Stomach (tissue), 4 donors: ENCODE measurements at regions not wholly inside any gene's neighbourhood (a gene's known extent, or its start where the extent isn't known, plus 50 kb on each side); places are given as distances from the start of the nearest gene placed in this dataset.

Experiments
- CTCF ChIP-seq, 7 experiments: fragments of 450-650 bp in 4 of 7; fragments of 200-600 bp in 3 of 7; sonication (generic) in 3 of 7; IDR thresholded peaks; one replicate each; pipeline ENCODE4 v1.5.1; 2016 to 2019; ENCODE audit warnings: antibody characterized with exemption in 7 of 7, control low read depth in 2 of 7, mild to moderate bottlenecking in 1 of 7
- EP300 ChIP-seq: sonication (generic); formaldehyde crosslinking; IDR thresholded peaks from one replicate; pipeline ENCODE4 v1.6.1; 2017; ENCODE audit warnings: antibody characterized with exemption
- POLR2A ChIP-seq, 4 donors: fragments of 450-650 bp; IDR thresholded peaks; one replicate each; pipeline ENCODE4 v1.6.1; 2016; ENCODE audit warnings: antibody characterized with exemption in 4 of 4, control low read depth in 2 of 4, mild to moderate bottlenecking in 1 of 4, moderate library complexity in 1 of 4
- POLR2AphosphoS5 ChIP-seq, 3 donors: sonication (generic); formaldehyde crosslinking; IDR thresholded peaks; one replicate each; pipeline ENCODE4 v1.6.1; 2016; ENCODE audit warnings: antibody characterized with exemption in 3 of 3

- TF ChIP-seq CTCF (IDR thresholded peaks at IDR 0.05): no peak
- no peak for TF ChIP-seq EP300
- no peak for TF ChIP-seq POLR2AphosphoS5 (IDR thresholded peaks at IDR 0.05)
- no peak for TF ChIP-seq POLR2A (IDR thresholded peaks at IDR 0.05)
Observed at GRCh38 chr14:83850092-83850491, 1679.9 kb upstream of the FLRT2 start.
